NCI-H345 (cell line): ENCODE measurements at regions not wholly inside any gene's neighbourhood (a gene's known extent, or its start where the extent isn't known, plus 50 kb on each side); places are given as distances from the start of the nearest gene placed in this dataset.

Source experiments
- DNase-seq: peaks from one replicate; lab custom pipeline; 2025; lab: John Stamatoyannopoulos, UW

GRCh38 chr10:36634916-36635315 is 490.5 kb upstream of the ANKRD30A start:
- DNase-seq = no peak

- no peak for DNase-seq
These were observed 495.1 kb upstream of the ANKRD30A start for GRCh38 chr10:36630267-36630666.

- DNase-seq = no peak
These were observed 495.9 kb upstream of the ANKRD30A start for GRCh38 chr10:36629476-36629875.

- no peak for DNase-seq
These were observed 500.8 kb upstream of the ANKRD30A start for GRCh38 chr10:36624551-36625100.

GRCh38 chr10:36621346-36621745 is 504.1 kb upstream of the ANKRD30A start:
- no peak for DNase-seq

- DNase-seq = no peak
These were observed 513.0 kb upstream of the ANKRD30A start for GRCh38 chr10:36612436-36612835.

GRCh38 chr10:36608866-36609265 is 516.5 kb upstream of the ANKRD30A start:
- no peak for DNase-seq

GRCh38 chr10:36608251-36608650 is 517.1 kb upstream of the ANKRD30A start:
- DNase-seq = no peak

- no peak for DNase-seq
These were observed 519.1 kb upstream of the ANKRD30A start for GRCh38 chr10:36606234-36606839.

GRCh38 chr10:36604316-36604715 is 521.1 kb upstream of the ANKRD30A start:
- no peak for DNase-seq

- no peak for DNase-seq
These were observed 521.7 kb upstream of the ANKRD30A start for GRCh38 chr10:36603688-36604087.

GRCh38 chr10:36602374-36602773 is 523.0 kb upstream of the ANKRD30A start:
- no peak for DNase-seq

GRCh38 chr10:36597756-36598320 is 527.6 kb upstream of the ANKRD30A start:
- DNase-seq = no peak

- DNase-seq = no peak
These were observed 532.4 kb upstream of the ANKRD30A start for GRCh38 chr10:36592964-36593363.

- DNase-seq = no peak
These were observed 534.0 kb upstream of the ANKRD30A start for GRCh38 chr10:36591436-36591835.

GRCh38 chr10:36583690-36584089 is 541.7 kb upstream of the ANKRD30A start:
- DNase-seq = no peak

- DNase-seq = no peak
These were observed 544.2 kb upstream of the ANKRD30A start for GRCh38 chr10:36581237-36581636.

- no peak for DNase-seq
These were observed 547.1 kb upstream of the ANKRD30A start for GRCh38 chr10:36578306-36578705.

GRCh38 chr10:36577126-36577525 is 548.3 kb upstream of the ANKRD30A start:
- DNase-seq = no peak

- no peak for DNase-seq
These were observed 551.2 kb upstream of the ANKRD30A start for GRCh38 chr10:36574207-36574606.

- DNase-seq = no peak
These were observed 552.2 kb upstream of the ANKRD30A start for GRCh38 chr10:36573246-36573645.

GRCh38 chr10:36564433-36564832 is 561.0 kb upstream of the ANKRD30A start:
- no peak for DNase-seq

- DNase-seq = no peak
These were observed 565.7 kb upstream of the ANKRD30A start for GRCh38 chr10:36559412-36560400.
